ENCODE measurements at regions not wholly inside any gene's neighbourhood (a gene's known extent, or its start where the extent isn't known, plus 50 kb on each side); places are given as distances from the start of the nearest gene placed in this dataset.

GRCh38 chr21:35226328-35226727 lies 177.2 kb upstream of the RUNX1 start:
- TF ChIP-seq CTCF (IDR thresholded peaks at IDR 0.05) (no peak), POLR2A (IDR thresholded peaks at IDR 0.05) (no peak), EP300 (IDR thresholded peaks at IDR 0.05) (no peak), POLR2AphosphoS5 (IDR thresholded peaks at IDR 0.05) (no peak)

Measured in suprapubic skin (tissue), 4 donors.